Brain microvascular endothelial cell (primary cell): ENCODE measurements at regions not wholly inside any gene's neighbourhood (a gene's known extent, or its start where the extent isn't known, plus 50 kb on each side); places are given as distances from the start of the nearest gene placed in this dataset.

Source experiments
- DNase-seq: peaks from one replicate; pipeline ENCODE4 v3.0.0-alpha.2; 2020
- H3K27ac ChIP-seq: fragments of 250-450 bp; sonication (Bioruptor Pico); 2 replicates; pipeline ENCODE4 v1.5.1; 2020; ENCODE audit warnings: mild to moderate bottlenecking, moderate library complexity
- H3K27me3 ChIP-seq: fragments of 250-450 bp; sonication (Bioruptor Pico); replicated peaks from 2 replicates; pipeline ENCODE4 v1.5.1; 2020; ENCODE audit warnings: mild to moderate bottlenecking
- H3K36me3 ChIP-seq: fragments of 250-450 bp; sonication (Bioruptor Pico); replicated peaks from 2 replicates; pipeline ENCODE4 v1.5.1; 2020; ENCODE audit warnings: mild to moderate bottlenecking
- H3K4me3 ChIP-seq: 2 replicates; pipeline ENCODE4 v1.5.1; 2011; ENCODE audit warnings: low read depth, mild to moderate bottlenecking, control low read depth, low read length, moderate library complexity
- CTCF ChIP-seq: IDR thresholded peaks from 2 replicates; pipeline ENCODE4 v1.5.1; 2011; ENCODE audit warnings: low read depth, mild to moderate bottlenecking, moderate library complexity, low read length, control low read depth, inconsistent platforms; ENCODE audit errors: missing control alignments
- in situ Hi-C: cut with HindIII; loops from 2 replicates; pipeline ENCODE4 v1.10.0; 2017; ENCODE audit warnings: low sequenced_read_pairs, low pct_ligation_motif_present

GRCh38 chrX:17262123-17262522 is 112.9 kb upstream of the NHS start:
- H3K4me3 ChIP-seq: no peak overlapping the region
- H3K36me3 ChIP-seq: no peaks in the 10 kb centered on the region
- DNase-seq: no peak
- H3K27ac ChIP-seq: no peak overlapping the region
- in situ Hi-C loops: no loop called here
- no peaks in the 10 kb centered on the region for H3K27me3 ChIP-seq
- no peak for TF ChIP-seq CTCF

- Histone ChIP-seq H3K27ac (no peak overlapping the region), H3K4me3 (no peak overlapping the region), H3K36me3 (no peaks in the 10 kb centered on the region), H3K27me3 (no peaks in the 10 kb centered on the region)
- in situ Hi-C loops: no loop called here
- TF ChIP-seq CTCF: no peak
- DNase-seq: no peak
These were observed 108.9 kb upstream of the NHS start for GRCh38 chrX:17266136-17266535.

GRCh38 chrX:17278961-17279360 is 96.0 kb upstream of the NHS start:
- in situ Hi-C loops: no loop called here
- no peaks in the 10 kb centered on the region for H3K36me3 ChIP-seq
- H3K4me3 ChIP-seq: no peak overlapping the region
- DNase-seq: no peak
- H3K27ac ChIP-seq: no peak overlapping the region
- no peaks in the 10 kb centered on the region for H3K27me3 ChIP-seq
- no peak for TF ChIP-seq CTCF

GRCh38 chrX:17285983-17286382 is 89.0 kb upstream of the NHS start:
- H3K4me3 ChIP-seq: no peak overlapping the region
- no peaks in the 10 kb centered on the region for H3K27me3 ChIP-seq
- DNase-seq: no peak
- no peak overlapping the region for H3K27ac ChIP-seq
- H3K36me3 ChIP-seq: no peaks in the 10 kb centered on the region
- TF ChIP-seq CTCF: no peak
- in situ Hi-C loops: no loop called here

GRCh38 chrX:17291171-17291900 is 83.7 kb upstream of the NHS start:
- no peaks in the 10 kb centered on the region for H3K36me3 ChIP-seq
- in situ Hi-C loops: no loop called here
- DNase-seq: no peak
- H3K4me3 ChIP-seq: no peak overlapping the region
- TF ChIP-seq CTCF: no peak
- H3K27ac ChIP-seq: no peak overlapping the region
- H3K27me3 ChIP-seq: no peaks in the 10 kb centered on the region

- TF ChIP-seq CTCF: no peak
- H3K4me3 ChIP-seq: no peak overlapping the region
- no peaks in the 10 kb centered on the region for H3K27me3 ChIP-seq
- DNase-seq: no peak
- in situ Hi-C loops: no loop called here
- no peaks in the 10 kb centered on the region for H3K36me3 ChIP-seq
- no peak overlapping the region for H3K27ac ChIP-seq
These were observed 82.9 kb upstream of the NHS start for GRCh38 chrX:17292111-17292527.
